ENCODE measurements at regions not wholly inside any gene's neighbourhood (a gene's known extent, or its start where the extent isn't known, plus 50 kb on each side); places are given as distances from the start of the nearest gene placed in this dataset.

DNA sequence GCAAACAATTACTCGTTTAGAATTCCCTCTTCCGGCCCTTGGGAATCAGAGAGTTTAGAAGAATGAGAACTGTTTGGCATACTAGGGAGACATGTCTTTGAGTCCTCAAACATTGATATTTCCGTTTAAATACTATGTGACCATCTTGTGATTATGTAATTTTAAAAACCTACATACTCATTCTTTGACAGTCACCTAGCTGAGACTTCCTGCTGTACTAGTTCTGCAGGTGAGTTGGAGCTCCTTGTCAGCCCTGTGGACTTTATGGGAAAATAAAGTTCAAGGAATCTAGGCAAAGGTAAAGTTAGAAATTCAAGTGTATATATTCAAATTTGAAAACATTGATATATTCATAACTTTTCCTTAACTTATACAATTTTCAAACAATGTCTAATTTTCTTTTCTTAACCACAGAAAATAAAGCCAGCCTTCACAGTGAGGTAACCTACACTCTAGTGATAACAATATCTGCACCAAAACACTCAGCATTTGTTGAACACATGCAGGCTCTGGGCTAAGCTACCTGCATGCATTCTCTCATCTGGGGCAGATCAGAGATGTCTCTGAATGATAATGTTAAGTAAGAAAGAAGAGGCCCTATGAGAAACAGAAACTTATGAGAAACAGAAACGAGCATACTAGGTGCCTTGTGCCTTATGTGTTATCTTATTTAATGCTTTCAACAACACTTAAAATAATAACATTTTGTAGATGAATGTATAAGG is 67.0 kb upstream of the BACE2 start:
- no peak for DNase-seq (ENCODE audit: low read depth in 2 of 2)
- no peak overlapping the region for H3K4me3 ChIP-seq (replicated peaks in 1 of 2; ENCODE audit: low read depth in 2 of 2, low read length in 2 of 2)
- TF ChIP-seq, protein P1, sequence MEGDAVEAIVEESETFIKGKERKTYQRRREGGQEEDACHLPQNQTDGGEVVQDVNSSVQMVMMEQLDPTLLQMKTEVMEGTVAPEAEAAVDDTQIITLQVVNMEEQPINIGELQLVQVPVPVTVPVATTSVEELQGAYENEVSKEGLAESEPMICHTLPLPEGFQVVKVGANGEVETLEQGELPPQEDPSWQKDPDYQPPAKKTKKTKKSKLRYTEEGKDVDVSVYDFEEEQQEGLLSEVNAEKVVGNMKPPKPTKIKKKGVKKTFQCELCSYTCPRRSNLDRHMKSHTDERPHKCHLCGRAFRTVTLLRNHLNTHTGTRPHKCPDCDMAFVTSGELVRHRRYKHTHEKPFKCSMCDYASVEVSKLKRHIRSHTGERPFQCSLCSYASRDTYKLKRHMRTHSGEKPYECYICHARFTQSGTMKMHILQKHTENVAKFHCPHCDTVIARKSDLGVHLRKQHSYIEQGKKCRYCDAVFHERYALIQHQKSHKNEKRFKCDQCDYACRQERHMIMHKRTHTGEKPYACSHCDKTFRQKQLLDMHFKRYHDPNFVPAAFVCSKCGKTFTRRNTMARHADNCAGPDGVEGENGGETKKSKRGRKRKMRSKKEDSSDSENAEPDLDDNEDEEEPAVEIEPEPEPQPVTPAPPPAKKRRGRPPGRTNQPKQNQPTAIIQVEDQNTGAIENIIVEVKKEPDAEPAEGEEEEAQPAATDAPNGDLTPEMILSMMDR (IDR thresholded peaks at IDR 0.05; ENCODE audit: low read depth, low read length) = no peak

DNA sequence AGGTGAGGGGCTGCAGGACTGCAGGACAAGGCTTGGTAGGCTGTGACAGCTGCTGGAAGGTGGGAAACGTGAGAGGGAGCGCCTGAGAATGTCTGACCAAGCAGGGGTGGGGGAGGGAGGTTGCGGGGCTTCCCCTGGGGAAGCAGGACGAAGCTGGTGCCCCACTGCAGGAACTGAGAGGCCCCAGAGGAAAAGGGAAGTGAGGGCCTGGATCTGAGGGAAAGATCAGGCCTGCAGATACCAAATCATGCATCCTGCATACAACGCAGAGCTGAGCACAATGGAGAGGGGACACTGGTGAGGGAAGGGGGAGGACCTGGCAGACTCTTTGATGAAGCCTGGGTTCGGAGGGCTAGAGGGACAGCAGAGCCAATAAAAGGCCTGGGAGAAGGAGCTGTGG is 65.7 kb upstream of the BACE2 start:
- DNase-seq (ENCODE audit: low read depth in 2 of 2) = no peak
- H3K4me3 ChIP-seq (replicated peaks in 1 of 2; ENCODE audit: low read depth in 2 of 2, low read length in 2 of 2) = no peak overlapping the region
- TF ChIP-seq, protein P1 (IDR thresholded peaks at IDR 0.05; ENCODE audit: low read depth, low read length) = no peak

DNA sequence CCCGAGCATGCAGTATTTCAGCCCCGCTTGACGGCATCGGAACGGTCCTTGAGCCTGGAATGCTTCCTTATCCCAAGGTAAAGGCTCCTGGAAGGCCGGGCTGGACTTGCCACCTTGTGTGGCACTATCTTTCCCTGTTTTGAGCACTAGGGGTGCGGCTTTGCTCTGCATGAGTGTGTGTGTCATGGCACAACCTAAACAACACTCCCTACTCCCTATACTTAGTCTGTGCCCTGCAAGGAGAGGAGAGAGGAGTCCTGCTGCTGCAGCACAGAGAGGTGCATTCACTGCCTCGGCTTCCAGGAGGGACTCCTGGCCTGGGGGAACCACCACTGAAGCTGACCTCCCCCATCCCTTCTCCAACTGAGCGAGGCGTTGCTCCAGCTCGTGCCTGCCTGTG is 60.4 kb upstream of the BACE2 start:
- no peak overlapping the region for H3K4me3 ChIP-seq (replicated peaks in 1 of 2; ENCODE audit: low read depth in 2 of 2, low read length in 2 of 2)
- DNase-seq (ENCODE audit: low read depth in 2 of 2) = no peak
- TF ChIP-seq, protein P1 (IDR thresholded peaks at IDR 0.05; ENCODE audit: low read depth, low read length) = no peak

DNA sequence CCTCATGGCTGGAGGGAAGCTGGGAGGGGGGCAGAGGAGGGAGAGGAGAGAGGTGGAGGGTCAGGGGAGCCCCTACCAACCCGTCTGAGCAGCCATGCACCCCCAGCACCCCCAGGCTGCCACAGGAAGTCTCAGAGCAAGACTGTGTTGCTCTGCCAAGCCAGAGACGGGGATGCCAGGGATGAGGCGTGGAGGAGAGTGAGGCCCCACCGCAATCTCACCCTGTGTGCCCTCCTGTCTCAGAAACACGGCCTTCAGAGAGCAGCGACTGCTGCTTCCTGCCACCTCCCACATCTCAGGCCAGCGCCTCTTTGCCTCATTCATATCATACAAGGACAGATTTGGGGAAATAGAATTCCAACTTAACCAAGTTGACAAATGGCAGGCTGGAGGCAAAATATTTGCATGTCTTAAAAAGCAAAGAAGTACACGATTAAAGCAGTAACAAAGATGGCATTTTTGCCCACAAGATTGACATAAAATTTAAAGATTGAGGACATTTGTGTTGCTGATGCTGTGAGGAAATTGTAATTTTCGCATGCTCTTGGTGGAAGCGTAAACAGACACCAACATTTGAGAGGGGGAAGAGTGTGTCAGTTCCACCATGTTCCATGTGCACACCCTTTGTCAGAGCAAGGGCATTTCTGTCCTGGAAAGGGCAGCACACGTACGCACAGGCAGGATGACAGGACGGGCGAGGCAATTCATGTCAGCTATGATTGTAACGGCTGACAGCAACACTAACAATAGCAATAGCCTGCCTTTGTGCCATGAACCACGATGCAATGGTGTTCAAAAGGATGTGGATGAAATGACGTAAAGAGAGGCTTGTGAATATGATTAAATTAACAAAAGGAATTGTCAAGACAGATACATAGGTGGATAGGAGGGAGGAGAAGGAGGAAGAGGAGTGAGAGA is 59.0 kb upstream of the BACE2 start:
- TF ChIP-seq, protein P1 (IDR thresholded peaks at IDR 0.05; ENCODE audit: low read depth, low read length) = no peak
- no peak overlapping the region for H3K4me3 ChIP-seq (replicated peaks in 1 of 2; ENCODE audit: low read depth in 2 of 2, low read length in 2 of 2)
- no peak for DNase-seq (ENCODE audit: low read depth in 2 of 2)

DNA sequence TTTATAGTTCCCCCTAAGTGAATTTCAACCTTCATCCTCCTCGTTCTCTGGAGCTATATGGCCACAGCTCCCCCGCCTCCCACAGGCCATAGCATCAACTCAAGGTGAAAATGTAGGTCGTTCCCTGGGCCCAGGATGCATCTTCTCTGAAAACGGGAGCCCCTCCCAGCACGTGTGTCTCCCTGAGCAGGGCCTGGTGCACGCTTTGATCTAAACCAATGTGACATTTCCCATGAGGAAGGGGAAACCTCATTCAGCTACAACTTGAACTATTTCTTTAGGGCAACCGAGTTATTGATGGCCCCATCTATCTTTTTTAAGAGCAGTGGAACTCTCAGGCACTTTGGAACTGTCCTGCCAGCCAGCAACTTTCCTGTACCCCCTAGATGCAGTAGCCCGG is 57.8 kb upstream of the BACE2 start:
- TF ChIP-seq, protein P1 (IDR thresholded peaks at IDR 0.05; ENCODE audit: low read depth, low read length) = no peak
- H3K4me3 ChIP-seq (replicated peaks in 1 of 2; ENCODE audit: low read depth in 2 of 2, low read length in 2 of 2) = no peak overlapping the region
- no peak for DNase-seq (ENCODE audit: low read depth in 2 of 2)

DNA sequence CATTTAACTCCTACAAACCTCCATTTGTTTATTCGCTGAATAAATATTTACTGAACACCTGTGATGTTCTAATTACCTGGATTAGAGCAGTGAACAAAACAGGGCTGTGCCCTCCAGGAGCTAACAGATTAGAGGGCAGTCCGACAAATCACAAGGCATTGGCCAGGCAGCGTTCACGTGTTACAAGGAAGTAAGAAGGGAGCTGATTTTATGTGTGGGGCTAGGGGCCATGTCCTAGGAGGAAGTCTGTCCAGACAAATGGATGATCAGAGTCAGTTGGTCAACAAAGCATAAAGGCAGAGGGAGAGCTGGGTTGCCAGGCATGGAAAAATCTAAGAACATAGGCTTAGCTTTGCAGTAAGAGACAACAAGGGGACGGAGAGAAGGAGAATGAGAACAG is 57.3 kb upstream of the BACE2 start:
- no peak for DNase-seq (ENCODE audit: low read depth in 2 of 2)
- TF ChIP-seq, protein P1 (IDR thresholded peaks at IDR 0.05; ENCODE audit: low read depth, low read length) = no peak
- no peak overlapping the region for H3K4me3 ChIP-seq (replicated peaks in 1 of 2; ENCODE audit: low read depth in 2 of 2, low read length in 2 of 2)

Data from cardiac fibroblast (primary cell).